Tibial nerve (tissue), 3 donors: ENCODE measurements at regions not wholly inside any gene's neighbourhood (a gene's known extent, or its start where the extent isn't known, plus 50 kb on each side); places are given as distances from the start of the nearest gene placed in this dataset.

Source experiments
- POLR2A ChIP-seq, 2 donors: fragments of 450-650 bp; IDR thresholded peaks; one replicate each; pipeline ENCODE4 v1.6.1; 2017; ENCODE audit warnings: antibody characterized with exemption in 2 of 2, mild to moderate bottlenecking in 2 of 2, moderate library complexity in 2 of 2
- TF ChIP-seq, protein P1 (sequence below), 5 experiments: fragments of 200-600 bp in 3 of 5; fragments of 450-650 bp in 2 of 5; sonication (generic) in 3 of 5; IDR thresholded peaks; one replicate each; pipeline ENCODE4 v1.5.1; 2016 to 2019; ENCODE audit warnings: antibody characterized with exemption in 5 of 5, mild to moderate bottlenecking in 3 of 5, moderate library complexity in 2 of 5

DNA sequence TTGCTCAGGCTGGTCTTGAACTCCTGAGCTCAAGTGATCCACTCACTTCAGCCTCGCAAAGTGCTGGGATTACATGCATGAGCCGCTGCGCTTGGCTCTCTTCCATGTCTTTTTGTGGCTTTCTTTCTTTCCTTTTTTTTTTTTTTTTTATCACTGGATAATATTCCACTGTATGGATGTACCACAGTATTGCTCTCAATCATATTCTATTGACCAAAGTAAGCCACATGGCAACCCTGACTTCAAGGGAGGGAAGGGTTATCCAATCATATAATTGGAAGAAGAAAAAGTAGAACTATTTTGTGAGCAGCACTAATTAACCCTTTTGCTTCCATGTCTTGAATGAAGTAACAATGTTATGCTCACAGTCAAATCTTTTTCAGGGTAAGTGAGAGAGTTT, 307.0 kb upstream of the RASGRP1 start:
- TF ChIP-seq, protein P1, sequence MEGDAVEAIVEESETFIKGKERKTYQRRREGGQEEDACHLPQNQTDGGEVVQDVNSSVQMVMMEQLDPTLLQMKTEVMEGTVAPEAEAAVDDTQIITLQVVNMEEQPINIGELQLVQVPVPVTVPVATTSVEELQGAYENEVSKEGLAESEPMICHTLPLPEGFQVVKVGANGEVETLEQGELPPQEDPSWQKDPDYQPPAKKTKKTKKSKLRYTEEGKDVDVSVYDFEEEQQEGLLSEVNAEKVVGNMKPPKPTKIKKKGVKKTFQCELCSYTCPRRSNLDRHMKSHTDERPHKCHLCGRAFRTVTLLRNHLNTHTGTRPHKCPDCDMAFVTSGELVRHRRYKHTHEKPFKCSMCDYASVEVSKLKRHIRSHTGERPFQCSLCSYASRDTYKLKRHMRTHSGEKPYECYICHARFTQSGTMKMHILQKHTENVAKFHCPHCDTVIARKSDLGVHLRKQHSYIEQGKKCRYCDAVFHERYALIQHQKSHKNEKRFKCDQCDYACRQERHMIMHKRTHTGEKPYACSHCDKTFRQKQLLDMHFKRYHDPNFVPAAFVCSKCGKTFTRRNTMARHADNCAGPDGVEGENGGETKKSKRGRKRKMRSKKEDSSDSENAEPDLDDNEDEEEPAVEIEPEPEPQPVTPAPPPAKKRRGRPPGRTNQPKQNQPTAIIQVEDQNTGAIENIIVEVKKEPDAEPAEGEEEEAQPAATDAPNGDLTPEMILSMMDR (IDR thresholded peaks at IDR 0.05): no peak
- TF ChIP-seq POLR2A (IDR thresholded peaks at IDR 0.05): no peak
